Upper lobe of left lung (tissue), 6 donors: ENCODE measurements at regions not wholly inside any gene's neighbourhood (a gene's known extent, or its start where the extent isn't known, plus 50 kb on each side); places are given as distances from the start of the nearest gene placed in this dataset.

Experiments
- ATAC-seq, 2 donors: fragments of 200-7000 bp; cut with Tn5 transposase; one replicate each; pipeline ENCODE4 v1.9.1; 2022; ENCODE audit warnings: mild to moderate bottlenecking in 2 of 2, moderate library complexity in 2 of 2; ENCODE audit not compliant: low FRiP score in 2 of 2
- DNase-seq, 2 donors: peaks; one replicate each; pipeline ENCODE4 v3.0.0-alpha.2; 2019 to 2020
- H3K27ac ChIP-seq, 4 donors: fragments of 200-600 bp; sonication (generic); one replicate each; pipeline ENCODE4 v1.5.1; 2016 to 2019
- H3K27me3 ChIP-seq, 4 donors: fragments of 200-600 bp; sonication (generic); one replicate each; pipeline ENCODE4 v1.5.1; 2017 to 2019
- H3K36me3 ChIP-seq, 4 donors: fragments of 200-600 bp; sonication (generic); one replicate each; pipeline ENCODE4 v1.5.1; 2016 to 2019
- H3K4me1 ChIP-seq, 4 donors: fragments of 200-600 bp; sonication (generic); one replicate each; pipeline ENCODE4 v1.5.1; 2018 to 2019
- H3K4me3 ChIP-seq, 4 donors: fragments of 200-600 bp; sonication (generic); one replicate each; pipeline ENCODE4 v1.5.1; 2017 to 2019; ENCODE audit warnings: mild to moderate bottlenecking in 2 of 4, moderate library complexity in 1 of 4
- H3K9me3 ChIP-seq, 4 donors: fragments of 200-600 bp; sonication (generic); one replicate each; pipeline ENCODE4 v1.5.1; 2018 to 2019
- EP300 ChIP-seq, 4 donors: sonication (generic); formaldehyde crosslinking; IDR thresholded peaks; one replicate each; pipeline ENCODE4 v1.5.1; 2017; ENCODE audit warnings: antibody characterized with exemption in 4 of 4, control low read depth in 2 of 4
- POLR2A ChIP-seq, 4 donors: fragments of 450-650 bp; IDR thresholded peaks; one replicate each; pipeline ENCODE4 v1.5.1; 2016 to 2017; ENCODE audit warnings: antibody characterized with exemption in 4 of 4, mild to moderate bottlenecking in 2 of 4
- POLR2AphosphoS5 ChIP-seq, 2 donors: sonication (generic); formaldehyde crosslinking; IDR thresholded peaks; one replicate each; pipeline ENCODE4 v1.5.1; 2017; ENCODE audit warnings: antibody characterized with exemption in 2 of 2
- WGBS, 2 donors: methylation state at CpG; one replicate each; pipeline ENCODE4 v1.1.5; 2017 to 2018; 5-methylcytosine and 5-hydroxymethylcytosine counted together
- TF ChIP-seq, protein P1 (sequence below), 6 experiments: fragments of 450-650 bp in 4 of 6; fragments of 200-600 bp in 2 of 6; sonication (generic) in 2 of 6; IDR thresholded peaks; one replicate each; pipeline ENCODE4 v1.5.1; 2016 to 2019; ENCODE audit warnings: antibody characterized with exemption in 6 of 6
- donor health status: DM: no; HTN: no; CAD: no; lungs with moderate emphysema.
- donor health status: DM: no; HTN: yes; CAD: no; lungs with severe emphysema.

DNA sequence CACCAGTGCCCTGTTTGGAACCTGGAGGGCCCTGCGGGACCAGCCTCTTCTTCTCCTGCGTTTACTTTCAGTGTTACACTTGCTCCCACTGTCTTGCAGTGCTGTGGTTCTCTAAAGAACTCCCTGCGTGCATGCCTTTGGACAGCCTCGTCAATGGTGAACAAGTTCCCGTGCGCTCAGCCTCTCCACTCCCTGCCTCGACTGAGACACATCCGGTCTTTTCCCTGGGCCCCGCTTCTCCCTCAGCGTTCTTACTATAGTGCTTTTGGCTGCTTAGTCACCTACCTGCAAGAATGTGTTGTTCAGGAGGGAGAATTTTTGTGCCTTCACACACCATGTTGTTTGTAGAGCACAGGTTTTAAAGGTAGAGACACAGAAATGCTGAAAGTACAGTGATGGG lies 520.7 kb upstream of the MKI67 start:
- H3K4me1 ChIP-seq = no peaks in the 10 kb centered on the region
- no peak for ATAC-seq
- TF ChIP-seq POLR2A (IDR thresholded peaks at IDR 0.05) (no peak), EP300 (IDR thresholded peaks at IDR 0.05) (no peak), POLR2AphosphoS5 (IDR thresholded peaks at IDR 0.05) (no peak)
- TF ChIP-seq, protein P1, sequence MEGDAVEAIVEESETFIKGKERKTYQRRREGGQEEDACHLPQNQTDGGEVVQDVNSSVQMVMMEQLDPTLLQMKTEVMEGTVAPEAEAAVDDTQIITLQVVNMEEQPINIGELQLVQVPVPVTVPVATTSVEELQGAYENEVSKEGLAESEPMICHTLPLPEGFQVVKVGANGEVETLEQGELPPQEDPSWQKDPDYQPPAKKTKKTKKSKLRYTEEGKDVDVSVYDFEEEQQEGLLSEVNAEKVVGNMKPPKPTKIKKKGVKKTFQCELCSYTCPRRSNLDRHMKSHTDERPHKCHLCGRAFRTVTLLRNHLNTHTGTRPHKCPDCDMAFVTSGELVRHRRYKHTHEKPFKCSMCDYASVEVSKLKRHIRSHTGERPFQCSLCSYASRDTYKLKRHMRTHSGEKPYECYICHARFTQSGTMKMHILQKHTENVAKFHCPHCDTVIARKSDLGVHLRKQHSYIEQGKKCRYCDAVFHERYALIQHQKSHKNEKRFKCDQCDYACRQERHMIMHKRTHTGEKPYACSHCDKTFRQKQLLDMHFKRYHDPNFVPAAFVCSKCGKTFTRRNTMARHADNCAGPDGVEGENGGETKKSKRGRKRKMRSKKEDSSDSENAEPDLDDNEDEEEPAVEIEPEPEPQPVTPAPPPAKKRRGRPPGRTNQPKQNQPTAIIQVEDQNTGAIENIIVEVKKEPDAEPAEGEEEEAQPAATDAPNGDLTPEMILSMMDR (IDR thresholded peaks at IDR 0.05) = no peak
- H3K27ac ChIP-seq = no peak overlapping the region
- H3K36me3 ChIP-seq = no peaks in the 10 kb centered on the region
- no peak overlapping the region for H3K4me3 ChIP-seq
- DNase-seq = no peak
- WGBS, 2 donors = 89 to 91% methylated on average over 10 of the region's 10 CpGs
- no peaks in the 10 kb centered on the region for H3K27me3 ChIP-seq
- H3K9me3 ChIP-seq = no peaks in the 10 kb centered on the region

- no peak overlapping the region for H3K27ac ChIP-seq
- no peaks in the 10 kb centered on the region for H3K9me3 ChIP-seq
- ATAC-seq (no peak), DNase-seq (no peak)
- H3K36me3 ChIP-seq = no peaks in the 10 kb centered on the region
- TF ChIP-seq POLR2AphosphoS5 (IDR thresholded peaks at IDR 0.05) = no peak
- TF ChIP-seq POLR2A (IDR thresholded peaks at IDR 0.05) = no peak
- TF ChIP-seq EP300 (IDR thresholded peaks at IDR 0.05) = no peak
- TF ChIP-seq, protein P1 (IDR thresholded peaks at IDR 0.05) = no peak
- no peaks in the 10 kb centered on the region for H3K4me1 ChIP-seq
- H3K4me3 ChIP-seq = no peak overlapping the region
- 48 to 74% methylated on average over 3 to 11 of the region's 11 CpGs for WGBS, 2 donors
- H3K27me3 ChIP-seq = no peaks in the 10 kb centered on the region
Measured at GRCh38 chr10:128657548-128657947, 531.3 kb upstream of the MKI67 start.

DNA sequence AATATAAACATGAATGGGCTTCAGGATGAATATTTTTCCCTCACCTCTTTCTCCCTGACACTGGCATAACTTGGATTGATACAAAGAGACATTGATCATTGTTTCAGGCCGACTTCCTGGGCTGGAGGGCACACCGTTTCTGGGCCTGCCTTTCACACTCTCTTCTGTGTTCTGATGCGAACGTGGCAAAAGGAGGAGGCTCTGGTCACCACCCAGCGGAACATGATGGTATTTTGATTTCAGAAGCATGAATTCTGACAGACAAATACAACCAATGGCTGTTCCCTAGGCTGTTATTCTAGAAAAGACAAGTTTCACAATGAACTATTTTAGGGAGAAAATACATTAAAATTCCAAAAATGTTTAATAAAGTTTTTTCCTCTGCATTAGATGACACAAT lies 534.5 kb upstream of the MKI67 start:
- ATAC-seq (no peak), DNase-seq (no peak)
- Histone ChIP-seq H3K36me3 (no peaks in the 10 kb centered on the region), H3K27ac (no peak overlapping the region), H3K4me1 (no peaks in the 10 kb centered on the region), H3K27me3 (no peaks in the 10 kb centered on the region), H3K9me3 (no peaks in the 10 kb centered on the region), H3K4me3 (no peak overlapping the region)
- 76 to 79% methylated on average over 5 of the region's 5 CpGs for WGBS, 2 donors
- no peak for TF ChIP-seq EP300 (IDR thresholded peaks at IDR 0.05)
- TF ChIP-seq POLR2AphosphoS5 (IDR thresholded peaks at IDR 0.05) = no peak
- no peak for TF ChIP-seq POLR2A (IDR thresholded peaks at IDR 0.05)
- TF ChIP-seq, protein P1 (IDR thresholded peaks at IDR 0.05) = no peak

- H3K9me3 ChIP-seq = no peaks in the 10 kb centered on the region
- H3K4me1 ChIP-seq = no peaks in the 10 kb centered on the region
- no peaks in the 10 kb centered on the region for H3K36me3 ChIP-seq
- H3K4me3 ChIP-seq = no peak overlapping the region
- ATAC-seq (no peak), DNase-seq (no peak)
- 88 to 89% methylated on average over 7 of the region's 7 CpGs for WGBS, 2 donors
- no peak overlapping the region for H3K27ac ChIP-seq
- TF ChIP-seq, protein P1 (IDR thresholded peaks at IDR 0.05) = no peak
- TF ChIP-seq POLR2A (IDR thresholded peaks at IDR 0.05) (no peak), POLR2AphosphoS5 (IDR thresholded peaks at IDR 0.05) (no peak), EP300 (IDR thresholded peaks at IDR 0.05) (no peak)
- H3K27me3 ChIP-seq = no peaks in the 10 kb centered on the region
Measured at GRCh38 chr10:128661404-128662197, 535.4 kb upstream of the MKI67 start.

DNA sequence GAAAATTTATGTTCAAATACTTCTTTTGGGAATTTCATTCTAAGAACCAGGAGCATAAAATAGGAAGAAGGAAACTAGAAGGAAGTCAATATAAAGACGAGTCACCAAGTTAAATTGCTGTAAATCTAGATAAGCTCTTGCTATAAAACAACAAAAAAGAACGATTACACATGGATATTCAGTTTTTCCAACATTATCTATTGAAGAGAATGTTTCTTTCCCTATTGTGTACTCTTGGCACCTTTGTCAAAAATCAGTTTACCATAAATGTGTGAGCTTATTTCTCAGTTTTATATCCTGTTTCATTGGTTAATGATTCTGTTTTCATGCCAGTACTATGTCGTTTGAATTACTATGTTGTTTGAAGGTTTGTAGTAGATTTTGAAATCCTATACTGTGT lies 536.3 kb upstream of the MKI67 start:
- no peak for ATAC-seq

More for the DNA sequence above, 536.3 kb upstream of the MKI67 start:
- Histone ChIP-seq H3K4me1 (no peaks in the 10 kb centered on the region), H3K27ac (no peak overlapping the region), H3K36me3 (no peaks in the 10 kb centered on the region), H3K9me3 (no peaks in the 10 kb centered on the region), H3K4me3 (no peak overlapping the region), H3K27me3 (no peaks in the 10 kb centered on the region)
- TF ChIP-seq, protein P1 (IDR thresholded peaks at IDR 0.05) = no peak
- TF ChIP-seq EP300 (IDR thresholded peaks at IDR 0.05) = no peak
- no peak for TF ChIP-seq POLR2AphosphoS5 (IDR thresholded peaks at IDR 0.05)
- TF ChIP-seq POLR2A (IDR thresholded peaks at IDR 0.05) = no peak
- DNase-seq = no peak
- WGBS, 2 donors = 74 to 79% methylated on average over 3 of the region's 3 CpGs
